Muscle of leg (tissue), 3 donors: ENCODE measurements at regions not wholly inside any gene's neighbourhood (a gene's known extent, or its start where the extent isn't known, plus 50 kb on each side); places are given as distances from the start of the nearest gene placed in this dataset.

Source experiments
- DNase-seq: peaks from one replicate; pipeline ENCODE4 v3.0.0; 2013
- H3K27ac ChIP-seq: one replicate; pipeline ENCODE4 v1.5.1; 2013; ENCODE audit warnings: mild to moderate bottlenecking, low read length, control low read depth
- H3K27me3 ChIP-seq: one replicate; pipeline ENCODE4 v1.6.1; 2013; ENCODE audit warnings: low read length; ENCODE audit not compliant: control insufficient read depth, insufficient read depth
- H3K36me3 ChIP-seq: one replicate; pipeline ENCODE4 v1.6.1; 2013; ENCODE audit warnings: low read length; ENCODE audit not compliant: control insufficient read depth, insufficient read depth
- H3K4me1 ChIP-seq: one replicate; pipeline ENCODE4 v1.6.1; 2013; ENCODE audit warnings: low read length; ENCODE audit not compliant: control insufficient read depth, insufficient read depth
- H3K4me3 ChIP-seq: one replicate; pipeline ENCODE4 v1.5.1; 2013; ENCODE audit warnings: low read length, control low read depth
- H3K9me3 ChIP-seq: replicated peaks from 2 replicates; pipeline ENCODE4 v1.6.1; 2013; ENCODE audit warnings: low read depth, low read length; ENCODE audit not compliant: control insufficient read depth
- WGBS: methylation state at CpG from one replicate; pipeline ENCODE4 v1.1.5; 2013; ENCODE audit warnings: missing lambda C conversion rate; ENCODE audit not compliant: insufficient coverage; 5-methylcytosine and 5-hydroxymethylcytosine counted together

- no peaks in the 10 kb centered on the region for H3K36me3 ChIP-seq
- no peaks in the 10 kb centered on the region for H3K9me3 ChIP-seq
- DNase-seq: peak; percentile 78
- H3K27me3 ChIP-seq: no peaks in the 10 kb centered on the region
- peaks cover 9% of the 10 kb centered on the region for H3K4me1 ChIP-seq
- 48% methylated on average over 3 of the region's 6 CpGs for WGBS
- no peak overlapping the region for H3K4me3 ChIP-seq
- no peak overlapping the region for H3K27ac ChIP-seq
These were observed 217.0 kb downstream of the CMPK2 start for GRCh38 chr2:6648596-6649247.

GRCh38 chr2:6650311-6650710 is 215.4 kb downstream of the CMPK2 start:
- no peaks in the 10 kb centered on the region for H3K36me3 ChIP-seq
- no peaks in the 10 kb centered on the region for H3K9me3 ChIP-seq
- DNase-seq: peak; percentile 62
- WGBS: 56% methylated on average over 2 of the region's 5 CpGs
- no peak overlapping the region for H3K27ac ChIP-seq
- H3K27me3 ChIP-seq: no peaks in the 10 kb centered on the region
- H3K4me3 ChIP-seq: no peak overlapping the region
- peaks cover 9% of the 10 kb centered on the region for H3K4me1 ChIP-seq

GRCh38 chr2:6652251-6652650 is 213.5 kb downstream of the CMPK2 start:
- Histone ChIP-seq H3K36me3 (no peaks in the 10 kb centered on the region), H3K4me3 (no peak overlapping the region), H3K4me1 (peaks cover 12% of the 10 kb centered on the region), H3K9me3 (no peaks in the 10 kb centered on the region), H3K27ac (no peak overlapping the region), H3K27me3 (no peaks in the 10 kb centered on the region)
- no peak for DNase-seq
- WGBS: 58% methylated on average over 1 of the region's 2 CpGs

- H3K27ac ChIP-seq: no peak overlapping the region
- no peak for DNase-seq
- no peaks in the 10 kb centered on the region for H3K27me3 ChIP-seq
- H3K9me3 ChIP-seq: no peaks in the 10 kb centered on the region
- H3K36me3 ChIP-seq: no peaks in the 10 kb centered on the region
- 65% methylated on average over 5 of the region's 7 CpGs for WGBS
- no peak overlapping the region for H3K4me3 ChIP-seq
- H3K4me1 ChIP-seq: peaks cover 5% of the 10 kb centered on the region
These were observed 212.4 kb downstream of the CMPK2 start for GRCh38 chr2:6653281-6653750.

GRCh38 chr2:6654279-6654678 is 211.4 kb downstream of the CMPK2 start:
- no peak for DNase-seq
- Histone ChIP-seq H3K9me3 (no peaks in the 10 kb centered on the region), H3K27me3 (no peaks in the 10 kb centered on the region), H3K4me1 (peaks cover 5% of the 10 kb centered on the region), H3K4me3 (no peak overlapping the region), H3K36me3 (no peaks in the 10 kb centered on the region), H3K27ac (no peak overlapping the region)
- WGBS: 86% methylated on average over 1 of the region's 5 CpGs

- no peaks in the 10 kb centered on the region for H3K36me3 ChIP-seq
- H3K27me3 ChIP-seq: no peaks in the 10 kb centered on the region
- H3K4me3 ChIP-seq: no peak overlapping the region
- no peak for DNase-seq
- peaks cover 5% of the 10 kb centered on the region for H3K4me1 ChIP-seq
- WGBS: 56% methylated on average over 2 of the region's 4 CpGs
- peak overlapping the region; percentile 30 for H3K27ac ChIP-seq
- H3K9me3 ChIP-seq: no peaks in the 10 kb centered on the region
These were observed 209.1 kb downstream of the CMPK2 start for GRCh38 chr2:6656633-6657032.

- Histone ChIP-seq H3K27me3 (no peaks in the 10 kb centered on the region), H3K9me3 (no peaks in the 10 kb centered on the region), H3K36me3 (no peaks in the 10 kb centered on the region), H3K27ac (peak overlapping the region; percentile 20), H3K4me3 (no peak overlapping the region), H3K4me1 (peaks cover 5% of the 10 kb centered on the region)
- peak; percentile 48 for DNase-seq
- 39% methylated on average over 4 of the region's 5 CpGs for WGBS
These were observed 208.6 kb downstream of the CMPK2 start for GRCh38 chr2:6657136-6657535.

- no peaks in the 10 kb centered on the region for H3K27me3 ChIP-seq
- DNase-seq: peak; percentile 71
- no peaks in the 10 kb centered on the region for H3K9me3 ChIP-seq
- 30% methylated on average over 2 of the region's 5 CpGs for WGBS
- H3K36me3 ChIP-seq: no peaks in the 10 kb centered on the region
- H3K27ac ChIP-seq: peak overlapping the region; percentile 21
- peaks cover 5% of the 10 kb centered on the region for H3K4me1 ChIP-seq
- no peak overlapping the region for H3K4me3 ChIP-seq
These were observed 207.9 kb downstream of the CMPK2 start for GRCh38 chr2:6657855-6658254.

GRCh38 chr2:6664332-6665061 is 201.2 kb downstream of the CMPK2 start:
- Histone ChIP-seq H3K4me3 (no peak overlapping the region), H3K27ac (no peak overlapping the region), H3K36me3 (no peaks in the 10 kb centered on the region), H3K27me3 (no peaks in the 10 kb centered on the region), H3K9me3 (no peaks in the 10 kb centered on the region), H3K4me1 (peaks cover 7% of the 10 kb centered on the region)
- DNase-seq: no peak
- 63% methylated on average over 5 of the region's 7 CpGs for WGBS

GRCh38 chr2:6665093-6666045 is 200.3 kb downstream of the CMPK2 start:
- Histone ChIP-seq H3K27ac (no peak overlapping the region), H3K4me1 (peaks cover 7% of the 10 kb centered on the region)
- WGBS: 55% methylated on average over 5 of the region's 8 CpGs

More at GRCh38 chr2:6665093-6666045, 200.3 kb downstream of the CMPK2 start:
- Histone ChIP-seq H3K4me3 (no peak overlapping the region), H3K27me3 (no peaks in the 10 kb centered on the region), H3K36me3 (no peaks in the 10 kb centered on the region), H3K9me3 (no peaks in the 10 kb centered on the region)
- no peak for DNase-seq
